ENCODE measurements at regions not wholly inside any gene's neighbourhood (a gene's known extent, or its start where the extent isn't known, plus 50 kb on each side); places are given as distances from the start of the nearest gene placed in this dataset.

DNA sequence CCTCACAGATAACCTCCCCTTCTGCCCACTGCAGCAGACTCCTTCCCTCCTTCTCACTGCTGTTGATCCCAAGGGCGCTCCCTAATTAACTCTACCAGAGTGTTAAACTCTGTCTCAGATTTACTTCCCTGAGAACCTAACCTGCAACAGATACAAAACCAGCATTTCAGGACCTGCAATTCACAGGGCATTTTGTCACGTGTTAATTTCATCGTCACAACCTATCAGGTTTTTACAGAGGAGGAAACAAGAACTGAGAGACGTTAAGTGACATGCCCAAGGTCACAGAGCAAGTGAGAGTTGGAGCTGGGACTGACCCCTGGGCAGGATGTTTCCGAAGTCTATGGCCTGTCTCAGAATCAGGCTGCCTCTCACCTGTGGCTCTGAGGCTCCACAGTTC lies 223.9 kb downstream of the UACA start:
- TF ChIP-seq, protein P1, sequence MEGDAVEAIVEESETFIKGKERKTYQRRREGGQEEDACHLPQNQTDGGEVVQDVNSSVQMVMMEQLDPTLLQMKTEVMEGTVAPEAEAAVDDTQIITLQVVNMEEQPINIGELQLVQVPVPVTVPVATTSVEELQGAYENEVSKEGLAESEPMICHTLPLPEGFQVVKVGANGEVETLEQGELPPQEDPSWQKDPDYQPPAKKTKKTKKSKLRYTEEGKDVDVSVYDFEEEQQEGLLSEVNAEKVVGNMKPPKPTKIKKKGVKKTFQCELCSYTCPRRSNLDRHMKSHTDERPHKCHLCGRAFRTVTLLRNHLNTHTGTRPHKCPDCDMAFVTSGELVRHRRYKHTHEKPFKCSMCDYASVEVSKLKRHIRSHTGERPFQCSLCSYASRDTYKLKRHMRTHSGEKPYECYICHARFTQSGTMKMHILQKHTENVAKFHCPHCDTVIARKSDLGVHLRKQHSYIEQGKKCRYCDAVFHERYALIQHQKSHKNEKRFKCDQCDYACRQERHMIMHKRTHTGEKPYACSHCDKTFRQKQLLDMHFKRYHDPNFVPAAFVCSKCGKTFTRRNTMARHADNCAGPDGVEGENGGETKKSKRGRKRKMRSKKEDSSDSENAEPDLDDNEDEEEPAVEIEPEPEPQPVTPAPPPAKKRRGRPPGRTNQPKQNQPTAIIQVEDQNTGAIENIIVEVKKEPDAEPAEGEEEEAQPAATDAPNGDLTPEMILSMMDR (IDR thresholded peaks at IDR 0.05): no peak
- TF ChIP-seq POLR2A (IDR thresholded peaks at IDR 0.05) (no peak), POLR2AphosphoS5 (IDR thresholded peaks at IDR 0.05) (no peak)
